Karpas-422 (cell line): ENCODE measurements at regions not wholly inside any gene's neighbourhood (a gene's known extent, or its start where the extent isn't known, plus 50 kb on each side); places are given as distances from the start of the nearest gene placed in this dataset.

ENCODE experiments used
- DNase-seq: peaks from one replicate; pipeline ENCODE4 v3.0.0-alpha.2; 2015
- H2AFZ ChIP-seq: fragments of 200-600 bp; sonication (generic); 2 replicates; pipeline ENCODE4 v1.6.1; 2014; ENCODE audit warnings: antibody characterized with exemption, low read length, mixed read lengths
- H3K27ac ChIP-seq: fragments of 200-600 bp; sonication (generic); 2 replicates; pipeline ENCODE4 v1.5.1; 2014; ENCODE audit warnings: mild to moderate bottlenecking, low read length, moderate library complexity
- H3K27me3 ChIP-seq: fragments of 200-600 bp; sonication (generic); 2 replicates; pipeline ENCODE4 v1.6.1; 2014; ENCODE audit warnings: low read length, mixed read lengths
- H3K36me3 ChIP-seq: fragments of 200-600 bp; sonication (generic); 2 replicates; pipeline ENCODE4 v1.6.1; 2014; ENCODE audit warnings: low read length, mixed read lengths; ENCODE audit not compliant: insufficient read depth
- H3K4me1 ChIP-seq: fragments of 200-600 bp; sonication (generic); 2 replicates; pipeline ENCODE4 v1.6.1; 2014; ENCODE audit warnings: mild to moderate bottlenecking, low read length, mixed read lengths
- H3K4me2 ChIP-seq: fragments of 200-600 bp; sonication (generic); 2 replicates; pipeline ENCODE4 v1.6.1; 2014; ENCODE audit warnings: low read length, low read depth, mild to moderate bottlenecking; ENCODE audit not compliant: poor library complexity, severe bottlenecking
- H3K4me3 ChIP-seq: fragments of 200-600 bp; sonication (generic); 2 replicates; pipeline ENCODE4 v1.5.1; 2014; ENCODE audit warnings: mild to moderate bottlenecking, antibody characterized with exemption, low read length, mixed read lengths
- H3K79me2 ChIP-seq: fragments of 200-600 bp; sonication (generic); 2 replicates; pipeline ENCODE4 v1.6.1; 2014; ENCODE audit warnings: mild to moderate bottlenecking, low read length, mixed read lengths
- H3K9ac ChIP-seq: fragments of 200-600 bp; sonication (generic); 2 replicates; pipeline ENCODE4 v1.6.0; 2014; ENCODE audit warnings: low read length
- H3K9me2 ChIP-seq: fragments of 200-600 bp; sonication (generic), shearing (Covaris generic); replicated peaks from 2 replicates; pipeline ENCODE4 v1.6.0; 2014; ENCODE audit warnings: mild to moderate bottlenecking, low read length, moderate library complexity; ENCODE audit not compliant: insufficient read depth
- H3K9me3 ChIP-seq: fragments of 300-700, 200-600 bp; sonication (generic); 2 replicates; pipeline ENCODE4 v1.6.1; 2014; ENCODE audit warnings: low read length, mixed read lengths
- H4K20me1 ChIP-seq: fragments of 200-600 bp; sonication (generic); 2 replicates; pipeline ENCODE4 v1.6.1; 2014; ENCODE audit warnings: mild to moderate bottlenecking, antibody characterized with exemption, low read length, low read depth; ENCODE audit not compliant: insufficient read depth

GRCh38 chr6:62516291-62517141 lies 230.5 kb upstream of the KHDRBS2 start:
- Histone ChIP-seq H2AFZ (0 out of 2 replicates have a peak overlapping the region, but pooled peaks have one; percentile 16), H3K9me3 (no peaks in the 10 kb centered on the region), H3K79me2 (no peaks in the 10 kb centered on the region), H3K9ac (no peak overlapping the region), H3K9me2 (no peaks in the 10 kb centered on the region), H3K27me3 (no peaks in the 10 kb centered on the region), H3K4me1 (peaks cover 14% of the 10 kb centered on the region), H3K27ac (no peak overlapping the region), H3K4me3 (peak overlapping the region; percentile 16; the same call in 1 of the 2 replicates), H3K4me2 (peak overlapping the region; percentile 48), H3K36me3 (no peaks in the 10 kb centered on the region), H4K20me1 (no peaks in the 10 kb centered on the region)
- peak; percentile 72 for DNase-seq

GRCh38 chr6:62492192-62492822 lies 206.3 kb upstream of the KHDRBS2 start:
- Histone ChIP-seq H3K27ac (no peak overlapping the region), H3K79me2 (no peaks in the 10 kb centered on the region), H3K27me3 (no peaks in the 10 kb centered on the region), H2AFZ (no peak overlapping the region), H3K9me3 (no peaks in the 10 kb centered on the region), H4K20me1 (no peaks in the 10 kb centered on the region), H3K36me3 (no peaks in the 10 kb centered on the region), H3K4me3 (no peak overlapping the region), H3K9ac (no peak overlapping the region), H3K4me2 (no peak overlapping the region), H3K9me2 (no peaks in the 10 kb centered on the region), H3K4me1 (no peaks in the 10 kb centered on the region)
- no peak for DNase-seq

- no peaks in the 10 kb centered on the region for H3K4me1 ChIP-seq
- H3K79me2 ChIP-seq, result no peaks in the 10 kb centered on the region
- H3K4me2 ChIP-seq, result no peak overlapping the region
- no peaks in the 10 kb centered on the region for H3K27me3 ChIP-seq
- H3K36me3 ChIP-seq, result no peaks in the 10 kb centered on the region
- H3K9ac ChIP-seq, result no peak overlapping the region
- H3K9me2 ChIP-seq, result no peaks in the 10 kb centered on the region
- no peaks in the 10 kb centered on the region for H3K9me3 ChIP-seq
- H4K20me1 ChIP-seq, result no peaks in the 10 kb centered on the region
- no peak overlapping the region for H3K4me3 ChIP-seq
- H3K27ac ChIP-seq, result no peak overlapping the region
- H2AFZ ChIP-seq, result no peak overlapping the region
- DNase-seq, result no peak
Measured at GRCh38 chr6:62480544-62480943, 194.5 kb upstream of the KHDRBS2 start.

- no peak overlapping the region for H3K4me2 ChIP-seq
- H3K4me3 ChIP-seq, result no peak overlapping the region
- H3K4me1 ChIP-seq, result no peaks in the 10 kb centered on the region
- H2AFZ ChIP-seq, result no peak overlapping the region
- no peaks in the 10 kb centered on the region for H3K27me3 ChIP-seq
- H3K79me2 ChIP-seq, result no peaks in the 10 kb centered on the region
- no peak for DNase-seq
- no peaks in the 10 kb centered on the region for H3K36me3 ChIP-seq
- H3K9me3 ChIP-seq, result no peaks in the 10 kb centered on the region
- H4K20me1 ChIP-seq, result no peaks in the 10 kb centered on the region
- H3K27ac ChIP-seq, result no peak overlapping the region
- H3K9ac ChIP-seq, result no peak overlapping the region
- H3K9me2 ChIP-seq, result no peaks in the 10 kb centered on the region
Measured at GRCh38 chr6:62479697-62480220, 193.7 kb upstream of the KHDRBS2 start.

GRCh38 chr6:62474793-62475192 lies 188.8 kb upstream of the KHDRBS2 start:
- H3K27me3 ChIP-seq, result no peaks in the 10 kb centered on the region
- H3K79me2 ChIP-seq, result no peaks in the 10 kb centered on the region
- no peaks in the 10 kb centered on the region for H3K4me1 ChIP-seq
- DNase-seq, result no peak
- H3K27ac ChIP-seq, result no peak overlapping the region
- H3K9me2 ChIP-seq, result no peaks in the 10 kb centered on the region
- H2AFZ ChIP-seq, result no peak overlapping the region
- no peaks in the 10 kb centered on the region for H3K9me3 ChIP-seq
- no peak overlapping the region for H3K9ac ChIP-seq
- H3K4me3 ChIP-seq, result no peak overlapping the region
- H4K20me1 ChIP-seq, result no peaks in the 10 kb centered on the region
- no peaks in the 10 kb centered on the region for H3K36me3 ChIP-seq
- no peak overlapping the region for H3K4me2 ChIP-seq

GRCh38 chr6:62466607-62467006 lies 180.6 kb upstream of the KHDRBS2 start:
- Histone ChIP-seq H3K36me3 (no peaks in the 10 kb centered on the region), H3K79me2 (no peaks in the 10 kb centered on the region), H3K9me3 (no peaks in the 10 kb centered on the region), H4K20me1 (no peaks in the 10 kb centered on the region), H2AFZ (no peak overlapping the region), H3K4me3 (no peak overlapping the region), H3K4me2 (no peak overlapping the region), H3K9ac (no peak overlapping the region), H3K27ac (no peak overlapping the region), H3K9me2 (no peaks in the 10 kb centered on the region), H3K27me3 (no peaks in the 10 kb centered on the region), H3K4me1 (no peaks in the 10 kb centered on the region)
- DNase-seq, result no peak

GRCh38 chr6:62465206-62465605 lies 179.2 kb upstream of the KHDRBS2 start:
- no peaks in the 10 kb centered on the region for H3K9me3 ChIP-seq
- H3K27me3 ChIP-seq, result no peaks in the 10 kb centered on the region
- H3K4me2 ChIP-seq, result no peak overlapping the region
- H3K9me2 ChIP-seq, result no peaks in the 10 kb centered on the region
- H3K27ac ChIP-seq, result no peak overlapping the region
- H3K4me1 ChIP-seq, result no peaks in the 10 kb centered on the region
- no peak overlapping the region for H3K4me3 ChIP-seq
- no peaks in the 10 kb centered on the region for H3K79me2 ChIP-seq
- no peaks in the 10 kb centered on the region for H4K20me1 ChIP-seq
- H3K36me3 ChIP-seq, result no peaks in the 10 kb centered on the region
- DNase-seq, result no peak
- no peak overlapping the region for H3K9ac ChIP-seq
- no peak overlapping the region for H2AFZ ChIP-seq

GRCh38 chr6:62452586-62452985 lies 166.6 kb upstream of the KHDRBS2 start:
- no peaks in the 10 kb centered on the region for H3K36me3 ChIP-seq
- H3K4me3 ChIP-seq, result no peak overlapping the region
- no peak overlapping the region for H3K9ac ChIP-seq
- no peaks in the 10 kb centered on the region for H3K79me2 ChIP-seq
- H2AFZ ChIP-seq, result no peak overlapping the region
- DNase-seq, result no peak
- no peaks in the 10 kb centered on the region for H3K9me2 ChIP-seq
- H4K20me1 ChIP-seq, result no peaks in the 10 kb centered on the region
- peaks cover 4% of the 10 kb centered on the region for H3K4me1 ChIP-seq
- no peaks in the 10 kb centered on the region for H3K27me3 ChIP-seq
- no peak overlapping the region for H3K4me2 ChIP-seq
- H3K9me3 ChIP-seq, result no peaks in the 10 kb centered on the region
- no peak overlapping the region for H3K27ac ChIP-seq
